Spinal cord (tissue), 9 donors: ENCODE measurements at regions not wholly inside any gene's neighbourhood (a gene's known extent, or its start where the extent isn't known, plus 50 kb on each side); places are given as distances from the start of the nearest gene placed in this dataset.
"Not testable (repeated sequence)": the region's sequence is repeated elsewhere in the genome, so short reads cannot be mapped to it uniquely, and the experiment has no call there.

ENCODE experiments used
- DNase-seq, 6 donors: peaks; one replicate each; pipeline versions ENCODE4 v3.0.0 to v3.0.0-alpha.2; 2013 to 2015; ENCODE audit warnings: low spot score in 6 of 6, low read depth in 4 of 6
- H3K27ac ChIP-seq: one replicate; pipeline ENCODE4 v1.5.1; 2013; ENCODE audit warnings: low read depth, low read length, control low read depth
- H3K27me3 ChIP-seq: one replicate; pipeline ENCODE4 v1.6.1; 2013; ENCODE audit warnings: low read length; ENCODE audit not compliant: control insufficient read depth, insufficient read depth
- H3K36me3 ChIP-seq: one replicate; pipeline ENCODE4 v1.6.1; 2013; ENCODE audit warnings: low read length; ENCODE audit not compliant: control insufficient read depth, insufficient read depth
- H3K4me1 ChIP-seq: one replicate; pipeline ENCODE4 v1.6.1; 2013; ENCODE audit warnings: low read length; ENCODE audit not compliant: control insufficient read depth, insufficient read depth
- H3K4me3 ChIP-seq: one replicate; pipeline ENCODE4 v1.5.1; 2013; ENCODE audit warnings: low read depth, low read length, control low read depth
- H3K9me3 ChIP-seq: one replicate; pipeline ENCODE4 v1.6.1; 2013; ENCODE audit warnings: low read length; ENCODE audit not compliant: control insufficient read depth, insufficient read depth
- WGBS: methylation state at CpG from one replicate; pipeline ENCODE4 v1.1.5; 2013; ENCODE audit warnings: missing lambda C conversion rate; ENCODE audit not compliant: insufficient coverage; 5-methylcytosine and 5-hydroxymethylcytosine counted together
- donor health status: healthy.

DNA sequence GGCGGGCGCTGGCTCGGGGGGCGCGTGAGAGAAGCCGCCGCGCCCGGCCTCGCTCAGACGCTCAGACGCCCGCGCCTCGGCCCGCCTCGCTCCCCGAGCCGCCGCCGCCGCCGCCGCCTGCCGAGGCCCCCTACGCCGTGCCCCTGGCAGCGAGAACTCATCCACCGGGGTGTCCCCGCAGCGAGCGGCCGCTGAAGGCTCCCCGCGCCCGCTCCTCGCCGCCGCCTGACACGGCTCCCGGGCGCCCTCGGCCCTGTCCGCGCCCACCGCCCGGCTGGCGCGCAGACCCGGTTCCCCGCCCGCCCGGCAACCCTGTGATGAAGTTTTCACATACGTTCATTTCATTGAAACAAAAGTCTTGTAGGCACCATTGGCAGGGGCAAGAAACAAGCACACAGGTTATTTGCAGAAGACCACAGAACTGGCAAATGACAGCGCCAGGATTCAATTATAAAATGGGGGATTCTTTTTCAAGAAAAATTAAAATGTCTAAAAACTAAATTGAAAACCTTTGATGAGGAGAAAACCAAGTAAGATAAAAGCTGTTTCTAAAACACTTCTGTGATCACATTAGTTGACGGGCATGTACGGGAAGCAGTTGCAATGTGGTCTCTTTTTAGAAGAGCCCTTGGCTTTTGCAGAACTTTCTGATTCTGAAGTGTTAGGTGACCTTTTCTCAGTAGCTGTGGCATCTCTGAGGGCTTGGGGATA is 50.5 kb upstream of the TUBA3D start:
- DNase-seq = peak in 2 of 6 donors; percentile 49 to 60
- no peaks in the 10 kb centered on the region for H3K9me3 ChIP-seq

DNA sequence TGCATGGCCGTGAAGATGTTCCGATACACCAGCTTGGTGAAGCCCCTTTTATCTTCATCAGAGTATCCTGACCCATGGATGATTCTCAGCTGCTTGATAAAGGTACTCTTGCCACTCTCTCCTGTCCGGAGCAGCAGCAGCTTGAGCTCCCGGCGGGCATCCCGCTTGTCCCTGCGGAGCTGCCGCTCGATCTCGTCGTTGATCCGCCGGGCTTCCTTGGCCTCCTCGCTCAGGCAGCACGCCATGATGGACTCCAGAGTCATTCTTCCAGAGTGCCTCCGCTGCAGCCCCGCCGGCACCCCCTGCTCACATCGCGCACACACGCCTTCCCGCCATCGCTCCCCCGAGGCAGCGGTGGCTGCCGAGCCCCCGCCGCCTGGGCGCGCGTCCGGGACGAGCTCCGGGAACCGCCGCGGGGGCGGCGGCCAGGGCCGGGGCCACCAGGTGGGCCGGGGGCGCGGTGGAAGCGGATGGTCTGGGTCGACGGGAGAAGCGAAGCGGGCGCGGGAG is 51.3 kb upstream of the TUBA3D start:
- H3K27me3 ChIP-seq, H3K4me1 ChIP-seq, H3K27ac ChIP-seq, H3K4me3 ChIP-seq, H3K36me3 ChIP-seq, H3K9me3 ChIP-seq: not testable (repeated sequence)
- WGBS = 9% methylated on average over 39 of the region's 50 CpGs
- peak in 1 of 6 donors; percentile 24 for DNase-seq

More for the DNA sequence above, 50.5 kb upstream of the TUBA3D start:
- Histone ChIP-seq H3K36me3 (no peaks in the 10 kb centered on the region), H3K27ac (no peak overlapping the region), H3K4me3 (no peak overlapping the region), H3K4me1 (no peaks in the 10 kb centered on the region), H3K27me3 (no peaks in the 10 kb centered on the region)
- WGBS = 3% methylated on average over 56 of the region's 57 CpGs

DNA sequence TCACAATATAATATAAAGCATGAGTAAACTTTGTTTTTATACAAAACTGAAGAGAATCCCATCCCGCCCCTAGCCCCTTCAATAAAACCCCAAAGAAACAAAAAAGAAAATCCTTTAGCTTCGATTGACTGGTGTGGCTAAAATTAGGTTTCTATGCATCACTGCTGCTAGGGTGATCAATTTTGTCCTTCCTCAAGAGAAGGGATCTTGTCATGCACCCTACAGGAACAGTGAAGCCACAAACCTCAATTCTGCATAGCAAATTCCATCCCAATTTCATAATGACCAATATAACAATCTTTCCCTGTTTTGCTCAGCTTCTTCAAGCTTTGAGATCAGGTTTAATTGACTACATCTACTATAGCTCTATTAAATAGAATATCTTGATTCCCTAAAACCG is 55.2 kb upstream of the TUBA3D start:
- not testable (repeated sequence) for H3K9me3 ChIP-seq, H3K27me3 ChIP-seq, DNase-seq, H3K27ac ChIP-seq, H3K4me3 ChIP-seq, H3K4me1 ChIP-seq, H3K36me3 ChIP-seq
- no CpG with 5 or more reads among the region's 3 CpGs for WGBS

DNA sequence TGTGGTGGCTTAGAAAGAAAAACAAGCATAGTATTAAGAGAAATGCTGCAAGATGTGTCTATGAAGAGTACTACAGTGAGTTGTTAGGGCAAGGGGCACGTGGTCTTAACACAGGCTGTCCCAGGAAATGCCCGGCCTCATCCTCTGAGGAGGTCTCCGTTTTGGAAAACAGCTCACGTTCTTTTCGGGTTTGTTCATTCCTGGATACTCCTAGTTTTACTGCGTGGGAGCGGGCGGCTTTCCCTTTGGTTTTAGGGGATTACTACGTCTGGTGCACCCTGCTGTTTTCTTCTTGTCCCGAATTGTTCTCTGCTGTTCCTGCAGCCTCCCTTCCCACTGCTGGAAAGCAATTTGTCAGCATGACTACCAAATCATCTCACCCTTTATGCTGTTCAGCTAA is 55.5 kb upstream of the RAB6D start:
- Histone ChIP-seq H3K4me3 (no peak overlapping the region), H3K27ac (no peak overlapping the region), H3K36me3 (no peaks in the 10 kb centered on the region), H3K4me1 (no peaks in the 10 kb centered on the region), H3K9me3 (no peaks in the 10 kb centered on the region), H3K27me3 (no peaks in the 10 kb centered on the region)
- WGBS = 18% methylated on average over 8 of the region's 10 CpGs
- peak in 2 of 6 donors; percentile 29 to 60 for DNase-seq

DNA sequence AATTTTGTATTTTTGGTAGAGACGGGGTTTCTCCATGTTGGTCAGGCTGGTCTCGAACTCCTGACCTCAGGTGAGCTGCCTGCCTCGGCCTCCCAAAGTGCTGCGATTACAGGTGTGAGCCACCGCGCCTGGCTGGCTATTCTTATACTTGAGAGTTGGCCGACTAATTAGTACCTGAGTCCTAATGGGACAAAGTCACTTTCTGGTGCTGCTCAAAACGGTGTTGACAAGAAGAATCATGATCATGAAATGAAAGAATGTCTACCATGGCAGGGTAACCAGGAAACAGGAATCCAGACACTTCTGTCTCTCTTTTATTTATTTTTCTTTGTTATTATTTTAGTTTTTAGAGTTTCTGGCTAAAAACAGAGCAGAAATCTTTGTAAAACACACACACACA is 54.7 kb upstream of the RAB6D start:
- no peak overlapping the region for H3K4me3 ChIP-seq
- no peaks in the 10 kb centered on the region for H3K27me3 ChIP-seq
- no peaks in the 10 kb centered on the region for H3K4me1 ChIP-seq
- no peak overlapping the region for H3K27ac ChIP-seq
- DNase-seq = no peak
- no peaks in the 10 kb centered on the region for H3K9me3 ChIP-seq
- 94% methylated on average over 4 of the region's 8 CpGs for WGBS
- no peaks in the 10 kb centered on the region for H3K36me3 ChIP-seq

GRCh38 chr2:131417886-131418285 is 53.9 kb upstream of the RAB6D start:
- H3K9me3 ChIP-seq = no peaks in the 10 kb centered on the region
- H3K36me3 ChIP-seq = no peaks in the 10 kb centered on the region
- H3K27ac ChIP-seq = no peak overlapping the region
- H3K4me3 ChIP-seq = no peak overlapping the region
- no peaks in the 10 kb centered on the region for H3K4me1 ChIP-seq
- DNase-seq = no peak
- WGBS = no CpG with 5 or more reads among the region's 2 CpGs
- no peaks in the 10 kb centered on the region for H3K27me3 ChIP-seq

- Histone ChIP-seq H3K27me3 (no peaks in the 10 kb centered on the region), H3K36me3 (no peaks in the 10 kb centered on the region), H3K4me3 (no peak overlapping the region), H3K9me3 (no peaks in the 10 kb centered on the region), H3K4me1 (no peaks in the 10 kb centered on the region), H3K27ac (no peak overlapping the region)
- no peak for DNase-seq
- WGBS = 88% methylated on average over 2 of the region's 2 CpGs
Observed at GRCh38 chr2:131413785-131414184, 49.8 kb upstream of the RAB6D start.
